Right forelimb (tissue), 1 donor: ENCODE measurements at regions not wholly inside any gene's neighbourhood (a gene's known extent, or its start where the extent isn't known, plus 50 kb on each side); places are given as distances from the start of the nearest gene placed in this dataset.

Experiments
- DNase-seq: peaks from one replicate; pipeline ENCODE4 v3.0.0-alpha.2; 2018

DNA sequence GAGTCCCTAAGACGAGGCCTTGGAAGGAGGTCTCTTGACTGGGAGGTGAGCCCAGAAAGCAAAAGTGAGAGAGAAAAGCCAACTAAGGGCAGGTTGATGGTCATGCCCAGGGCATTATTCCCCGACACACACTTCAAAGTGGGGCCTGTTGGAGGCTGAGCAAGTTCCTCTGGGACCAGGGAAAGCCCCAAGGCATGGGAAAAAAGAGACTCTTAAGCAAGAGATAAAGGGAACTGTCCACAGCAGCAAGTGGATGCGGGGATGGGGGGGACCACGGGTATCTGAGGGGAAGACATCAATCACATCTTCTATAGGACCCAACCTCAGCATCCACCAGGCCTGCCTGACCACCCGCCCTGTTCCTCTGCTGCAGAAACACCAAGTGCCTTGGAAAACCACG, 119.9 kb upstream of the MAFB start:
- DNase-seq = no peak

GRCh38 chr20:40809361-40809760, 120.3 kb upstream of the MAFB start:
- no peak for DNase-seq

DNA sequence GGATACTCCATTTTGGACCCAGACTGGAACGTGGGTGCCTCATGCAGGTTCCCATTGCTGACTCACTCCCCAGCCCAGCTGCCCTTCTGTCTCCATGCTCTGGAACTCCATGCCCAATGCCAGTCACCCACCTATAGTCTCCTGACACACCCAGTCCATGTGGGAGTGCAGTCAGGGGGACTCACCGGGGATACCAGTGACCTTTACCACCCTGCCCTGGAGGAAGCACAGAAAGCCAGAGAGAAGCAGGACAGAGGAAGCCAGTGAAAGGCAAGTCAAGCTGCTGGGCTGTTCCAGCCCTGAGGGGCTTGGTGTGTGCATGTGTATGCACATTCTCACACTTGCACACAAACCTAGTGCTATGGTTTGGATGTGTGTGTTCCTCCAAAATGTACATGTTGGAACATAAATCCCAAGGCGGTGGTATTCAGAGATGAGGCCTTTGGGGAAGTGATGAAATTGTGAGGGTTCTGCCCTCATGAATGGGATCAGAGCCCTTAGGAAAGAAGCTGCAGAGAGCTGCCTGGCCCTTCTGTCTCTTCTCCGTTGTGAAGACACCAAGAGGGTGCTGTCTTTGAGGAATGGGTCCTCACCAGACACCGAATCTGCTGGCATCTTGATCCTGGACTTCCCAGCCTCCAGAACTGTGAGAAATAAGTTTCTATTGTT, 121.4 kb upstream of the MAFB start:
- no peak for DNase-seq

GRCh38 chr20:40811004-40811403, 122.0 kb upstream of the MAFB start:
- DNase-seq = no peak

GRCh38 chr20:40811660-40812414, 122.8 kb upstream of the MAFB start:
- DNase-seq = no peak

DNA sequence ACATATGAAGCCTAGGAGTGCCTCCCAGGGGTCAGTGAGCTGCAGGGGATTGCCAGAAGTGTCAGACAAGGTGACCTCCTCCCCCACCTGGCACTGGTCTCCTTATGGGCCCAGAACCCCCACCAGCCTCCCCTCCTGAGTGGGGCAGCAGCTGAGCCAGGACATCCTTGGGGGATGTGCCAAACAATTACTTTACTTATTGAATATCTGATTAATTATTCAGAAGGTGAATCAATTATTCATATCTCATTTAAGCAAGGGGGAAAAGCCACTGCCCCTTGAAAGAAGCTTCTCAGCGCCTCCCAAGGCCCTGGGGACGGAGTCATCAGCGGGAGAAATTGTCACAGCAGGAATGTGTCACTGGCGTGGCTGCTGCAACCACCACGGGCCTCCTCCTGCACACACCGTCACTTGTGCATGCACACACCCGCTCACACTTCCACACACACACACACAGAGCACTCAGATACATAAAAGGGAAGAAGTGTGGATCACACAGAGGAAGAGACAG, 123.4 kb upstream of the MAFB start:
- no peak for DNase-seq

DNA sequence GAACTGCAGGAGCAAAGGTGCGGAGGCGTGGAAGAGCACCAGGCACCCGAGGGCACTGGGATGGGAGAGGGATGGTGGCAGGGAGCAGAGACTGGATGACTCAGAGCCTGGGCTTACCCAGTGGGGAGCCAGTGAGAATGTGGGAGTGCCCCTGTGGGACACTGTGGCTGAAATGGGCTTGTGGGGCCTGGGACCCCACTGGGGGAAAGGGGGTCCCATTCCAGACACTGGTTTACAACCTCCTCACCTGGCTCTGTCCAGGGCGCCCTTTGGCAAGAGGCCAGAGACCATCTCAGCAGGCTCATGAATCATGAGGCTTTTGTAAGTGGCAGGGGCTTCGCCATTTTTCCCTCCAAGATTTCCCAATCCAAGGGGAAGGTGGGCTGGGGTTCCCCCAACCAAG, 124.0 kb upstream of the MAFB start:
- DNase-seq = no peak

- no peak for DNase-seq
Observed at GRCh38 chr20:40813708-40814630, 124.9 kb upstream of the MAFB start.

GRCh38 chr20:40814631-40814960, 125.6 kb upstream of the MAFB start:
- DNase-seq = no peak

- DNase-seq = no peak
Observed at GRCh38 chr20:40815156-40816038, 126.4 kb upstream of the MAFB start.

- no peak for DNase-seq
Observed at GRCh38 chr20:40816039-40816352, 127.0 kb upstream of the MAFB start.

- DNase-seq = no peak
Observed at GRCh38 chr20:40821429-40821828, 132.4 kb upstream of the MAFB start.

DNA sequence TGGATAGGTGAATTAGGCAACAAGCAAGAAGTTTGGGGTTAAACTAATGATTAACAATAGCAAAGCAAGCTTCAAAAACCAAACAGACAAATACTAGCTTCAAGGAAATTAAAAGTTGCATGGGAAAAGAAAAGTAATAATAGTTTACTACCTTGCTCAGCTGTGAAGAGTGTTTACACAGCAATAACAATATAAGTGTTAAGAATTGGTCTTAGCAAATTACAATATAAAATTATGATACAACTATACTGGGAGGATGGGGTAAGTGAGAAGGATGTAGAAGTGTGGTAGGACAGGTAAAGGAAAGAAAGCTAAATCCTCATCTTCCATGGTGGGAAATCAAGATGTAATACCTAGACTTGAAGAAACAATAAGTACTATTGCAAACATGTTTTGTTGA, 137.7 kb upstream of the MAFB start:
- DNase-seq = no peak

GRCh38 chr20:40835321-40835720, 146.3 kb upstream of the MAFB start:
- DNase-seq = no peak

GRCh38 chr20:40838509-40838908, 149.5 kb upstream of the MAFB start:
- no peak for DNase-seq

DNA sequence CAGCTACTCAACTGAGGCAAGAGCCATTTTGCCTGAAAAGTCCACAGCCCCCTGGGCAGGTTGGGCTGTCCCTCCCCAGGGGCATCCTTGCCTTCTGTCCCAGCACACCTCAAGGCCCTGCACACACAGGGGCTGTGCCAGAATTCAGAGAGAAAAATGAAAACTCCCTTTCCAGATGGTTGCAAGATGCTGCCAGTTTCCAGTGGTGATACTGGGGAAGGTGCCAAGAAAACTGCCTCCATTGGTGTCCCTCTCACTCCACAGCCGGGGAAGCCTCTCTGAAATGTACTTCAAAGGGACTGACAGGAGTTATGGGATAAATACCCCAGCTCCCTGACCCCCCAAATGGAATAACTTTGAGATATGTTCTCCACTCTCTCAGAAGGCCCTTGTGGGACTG, 154.2 kb upstream of the MAFB start:
- no peak for DNase-seq

- DNase-seq = no peak
Observed at GRCh38 chr20:40844332-40844731, 155.3 kb upstream of the MAFB start.

- DNase-seq = no peak
Observed at GRCh38 chr20:40848096-40848495, 159.1 kb upstream of the MAFB start.

DNA sequence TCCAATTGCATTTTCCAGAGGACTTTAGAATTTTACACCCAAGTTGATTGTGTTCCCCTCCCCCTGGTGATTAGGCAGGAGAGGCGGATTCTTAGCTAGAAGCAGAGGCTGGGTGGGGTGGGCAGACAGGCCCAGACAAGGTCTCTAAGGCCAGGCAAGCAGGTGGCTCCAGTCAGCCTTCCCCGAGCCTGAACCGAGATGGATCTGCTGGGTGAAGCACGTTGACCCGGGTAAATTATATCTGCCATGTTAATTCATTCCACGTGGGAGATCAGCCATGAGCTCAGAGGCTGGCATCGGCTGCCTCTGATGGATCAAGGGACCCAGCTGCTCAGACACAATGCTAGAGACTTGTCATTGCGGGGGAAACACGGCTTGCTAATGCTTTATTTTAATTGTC, 159.5 kb upstream of the MAFB start:
- no peak for DNase-seq

DNA sequence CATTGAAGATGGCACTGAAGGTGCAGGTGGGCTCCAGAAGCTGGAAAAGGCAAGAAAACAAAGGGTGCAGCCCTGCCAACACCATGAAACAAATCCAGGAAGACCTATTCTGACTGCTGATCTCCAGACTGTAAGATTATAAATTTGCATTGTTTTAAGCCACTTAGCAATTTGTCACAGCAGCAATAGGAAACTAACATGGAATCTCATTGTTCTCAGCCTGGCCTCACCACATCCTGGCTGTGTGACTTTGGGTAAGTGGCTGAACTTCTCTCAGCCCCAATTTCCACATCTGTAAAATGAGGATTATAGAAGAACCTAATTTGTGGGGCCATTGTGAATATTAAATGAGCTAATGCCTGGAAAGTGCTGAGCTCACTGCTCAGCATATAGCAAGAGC, 160.4 kb upstream of the MAFB start:
- no peak for DNase-seq

DNA sequence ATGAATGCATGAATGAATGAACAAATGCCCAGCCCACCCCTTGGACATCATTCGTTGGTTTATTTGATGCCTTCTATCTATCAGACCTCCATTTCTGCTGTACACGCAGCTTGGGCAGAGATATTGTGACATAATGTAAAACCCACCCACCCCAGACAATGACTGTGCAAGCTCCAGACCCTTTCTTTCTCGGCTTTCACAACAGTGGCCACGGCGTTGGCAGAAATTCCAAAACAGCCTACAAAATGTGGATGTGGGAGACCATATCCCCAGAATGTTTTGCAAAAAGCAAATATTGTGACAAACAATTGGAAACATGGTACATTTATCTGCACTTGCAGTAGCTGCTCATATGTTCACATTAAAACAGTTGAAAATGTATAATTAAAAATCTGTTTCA, 162.0 kb upstream of the MAFB start:
- no peak for DNase-seq

- no peak for DNase-seq
Observed at GRCh38 chr20:40855269-40855668, 166.2 kb upstream of the MAFB start.

GRCh38 chr20:40856653-40857052, 167.6 kb upstream of the MAFB start:
- no peak for DNase-seq
